HL-60 (cell line): ENCODE measurements at regions not wholly inside any gene's neighbourhood (a gene's known extent, or its start where the extent isn't known, plus 50 kb on each side); places are given as distances from the start of the nearest gene placed in this dataset.

Source experiments
- POLR2AphosphoS5 ChIP-seq: IDR thresholded peaks from 2 replicates; pipeline ENCODE4 v1.6.1; 2012; ENCODE audit warnings: low read depth
- TF ChIP-seq, protein P1 (sequence below): IDR thresholded peaks from one replicate; pipeline ENCODE4 v1.5.1; 2011; ENCODE audit warnings: low read length, control low read depth, inconsistent platforms; ENCODE audit not compliant: insufficient read depth

DNA sequence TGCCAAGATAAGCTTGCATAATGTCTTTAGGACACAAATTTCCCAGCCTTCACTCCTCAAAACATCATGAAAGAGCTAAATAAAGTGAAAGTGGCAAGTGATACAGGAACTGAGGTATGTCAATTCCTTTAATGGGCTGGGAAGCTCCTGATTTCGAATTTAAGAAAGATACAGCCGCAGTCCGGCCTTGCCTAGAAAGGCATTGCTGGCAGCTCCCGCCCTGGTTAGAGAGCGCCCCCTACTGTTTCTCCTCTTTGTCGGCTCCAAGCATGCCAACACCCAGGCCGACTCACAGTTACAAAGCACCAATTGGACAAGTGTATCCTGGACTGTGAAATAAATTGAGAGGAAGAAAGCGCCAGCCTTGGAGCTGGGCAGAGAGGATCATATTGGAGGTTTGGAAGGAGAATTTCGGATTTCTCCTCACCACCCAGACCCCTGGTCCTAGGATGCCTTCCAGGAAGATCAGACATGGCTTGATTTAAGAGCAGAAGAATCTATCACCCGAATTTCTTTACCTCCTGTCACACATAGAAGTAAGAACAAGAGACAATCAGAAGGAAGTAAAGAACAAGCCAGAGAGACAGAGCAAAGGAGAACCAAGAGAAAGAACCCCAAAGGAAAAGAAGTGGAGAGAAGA lies 84.0 kb downstream of the FAM76B start:
- no peak for TF ChIP-seq POLR2AphosphoS5
- TF ChIP-seq, protein P1, sequence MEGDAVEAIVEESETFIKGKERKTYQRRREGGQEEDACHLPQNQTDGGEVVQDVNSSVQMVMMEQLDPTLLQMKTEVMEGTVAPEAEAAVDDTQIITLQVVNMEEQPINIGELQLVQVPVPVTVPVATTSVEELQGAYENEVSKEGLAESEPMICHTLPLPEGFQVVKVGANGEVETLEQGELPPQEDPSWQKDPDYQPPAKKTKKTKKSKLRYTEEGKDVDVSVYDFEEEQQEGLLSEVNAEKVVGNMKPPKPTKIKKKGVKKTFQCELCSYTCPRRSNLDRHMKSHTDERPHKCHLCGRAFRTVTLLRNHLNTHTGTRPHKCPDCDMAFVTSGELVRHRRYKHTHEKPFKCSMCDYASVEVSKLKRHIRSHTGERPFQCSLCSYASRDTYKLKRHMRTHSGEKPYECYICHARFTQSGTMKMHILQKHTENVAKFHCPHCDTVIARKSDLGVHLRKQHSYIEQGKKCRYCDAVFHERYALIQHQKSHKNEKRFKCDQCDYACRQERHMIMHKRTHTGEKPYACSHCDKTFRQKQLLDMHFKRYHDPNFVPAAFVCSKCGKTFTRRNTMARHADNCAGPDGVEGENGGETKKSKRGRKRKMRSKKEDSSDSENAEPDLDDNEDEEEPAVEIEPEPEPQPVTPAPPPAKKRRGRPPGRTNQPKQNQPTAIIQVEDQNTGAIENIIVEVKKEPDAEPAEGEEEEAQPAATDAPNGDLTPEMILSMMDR, result peak; percentile 82
